NCI-H2171 treated with DMSO at 0.1 percent for 48 hours (cell line): ENCODE measurements at regions not wholly inside any gene's neighbourhood (a gene's known extent, or its start where the extent isn't known, plus 50 kb on each side); places are given as distances from the start of the nearest gene placed in this dataset.
"Not testable (repeated sequence)": the region's sequence is repeated elsewhere in the genome, so short reads cannot be mapped to it uniquely, and the experiment has no call there.

ENCODE experiments used
- DNase-seq: peaks from one replicate; lab custom pipeline; 2025; lab: John Stamatoyannopoulos, UW

GRCh38 chr6:105881608-105882007, 204.5 kb upstream of the PRDM1 start:
- DNase-seq, result no peak

- no peak for DNase-seq
Observed at GRCh38 chr6:105880030-105880492, 206.1 kb upstream of the PRDM1 start.

GRCh38 chr6:105879146-105879545, 207.0 kb upstream of the PRDM1 start:
- no peak for DNase-seq

GRCh38 chr6:105875974-105876640, 210.0 kb upstream of the PRDM1 start:
- no peak for DNase-seq

- no peak for DNase-seq
Observed at GRCh38 chr6:105874835-105875626, 211.1 kb upstream of the PRDM1 start.

- no peak for DNase-seq
Observed at GRCh38 chr6:105873799-105874198, 212.3 kb upstream of the PRDM1 start.

GRCh38 chr6:105873211-105873704, 212.9 kb upstream of the PRDM1 start:
- DNase-seq, result no peak

GRCh38 chr6:105872249-105872648, 213.9 kb upstream of the PRDM1 start:
- no peak for DNase-seq

GRCh38 chr6:105871542-105871941, 214.6 kb upstream of the PRDM1 start:
- no peak for DNase-seq

GRCh38 chr6:105869835-105870440, 216.2 kb upstream of the PRDM1 start:
- DNase-seq, result no peak

- DNase-seq, result no peak
Observed at GRCh38 chr6:105868823-105869460, 217.2 kb upstream of the PRDM1 start.

GRCh38 chr6:105867821-105868220, 218.3 kb upstream of the PRDM1 start:
- DNase-seq, result no peak

- no peak for DNase-seq
Observed at GRCh38 chr6:105867277-105867676, 218.9 kb upstream of the PRDM1 start.

- no peak for DNase-seq
Observed at GRCh38 chr6:105862936-105863607, 223.1 kb upstream of the PRDM1 start.

- DNase-seq, result not testable (repeated sequence)
Observed at GRCh38 chr6:105860927-105861326, 225.2 kb upstream of the PRDM1 start.

- DNase-seq, result no peak
Observed at GRCh38 chr6:105859457-105859856, 226.7 kb upstream of the PRDM1 start.

GRCh38 chr6:105858639-105859038, 227.5 kb upstream of the PRDM1 start:
- not testable (repeated sequence) for DNase-seq

- DNase-seq, result no peak
Observed at GRCh38 chr6:105855433-105855832, 230.7 kb upstream of the PRDM1 start.

GRCh38 chr6:105853979-105854378, 232.2 kb upstream of the PRDM1 start:
- DNase-seq, result not testable (repeated sequence)

- no peak for DNase-seq
Observed at GRCh38 chr6:105851606-105852005, 234.5 kb upstream of the PRDM1 start.

- DNase-seq, result peak; percentile 24
Observed at GRCh38 chr6:105851113-105851580, 235.0 kb upstream of the PRDM1 start.
